K562 (cell line): ENCODE measurements at regions not wholly inside any gene's neighbourhood (a gene's known extent, or its start where the extent isn't known, plus 50 kb on each side); places are given as distances from the start of the nearest gene placed in this dataset.

Source experiments
- ATAC-seq: fragments of 200-7000 bp; cut with Tn5 transposase; 3 replicates; pipeline ENCODE4 v1.9.1; 2020; ENCODE audit warnings: moderate library complexity
- BruUV-seq: library from RNA; stranded (reverse); fragments of 400-500 nt; replicated peaks from 2 replicates; lab custom pipeline; 2021; lab: Mats Ljungman, UMichigan
- CTCF ChIA-PET: fragments of 300-600 bp; formaldehyde crosslinking; extraction: SDS; loops from one replicate; lab custom pipeline; 2021; ENCODE audit warnings: low intra/inter-chr PET ratio; lab: Yijun Ruan, JAX
- POLR2A ChIA-PET: fragments of 300-600, 350-650 bp; sonication (Branson Sonifier 250); formaldehyde crosslinking; extraction: SDS; loops from one replicate; lab custom pipeline; 2021; ENCODE audit warnings: antibody characterized with exemption, inconsistent platforms; lab: Yijun Ruan, JAX
- DNase-seq, 4 experiments: peaks; one replicate each; pipeline versions ENCODE4 v3.0.0 to v3.0.0-alpha.2; 2011 to 2018; ENCODE audit warnings: low spot score in 3 of 4, mixed read lengths in 3 of 4; ENCODE audit errors: extremely low read depth in 1 of 4
- FAIRE-seq: peaks from 2 replicates; lab custom pipeline; 2011; peaks lifted over from hg19 to GRCh38; lab: Jason Lieb, UNC
- H2AFZ ChIP-seq: 2 replicates; pipeline ENCODE4 v1.6.0; 2011; ENCODE audit warnings: low read depth, low read length, control low read depth, inconsistent platforms
- H3K27ac ChIP-seq: fragments of 200-600 bp; 3 replicates; pipeline ENCODE4 v1.8.0; 2011; ENCODE audit warnings: low read depth, mild to moderate bottlenecking, control low read depth, inconsistent platforms, low read length, moderate library complexity, mixed read lengths; ENCODE audit errors: extremely low read depth
- H3K27me3 ChIP-seq, 2 experiments: fragments of 300-600 bp in 1 of 2; 2 replicates in 1 of 2; 3 replicates in 1 of 2; pipeline versions ENCODE4 v1.6.0 to v1.8.0; 2011; ENCODE audit warnings: inconsistent platforms in 2 of 2, low read length in 2 of 2, mild to moderate bottlenecking in 1 of 2, mixed read lengths in 1 of 2, moderate library complexity in 1 of 2; ENCODE audit not compliant: control insufficient read depth in 2 of 2, insufficient read depth in 2 of 2
- H3K36me3 ChIP-seq: fragments of 300-600 bp; 3 replicates; pipeline ENCODE4 v1.8.0; 2011; ENCODE audit warnings: mild to moderate bottlenecking, low read length, inconsistent platforms; ENCODE audit not compliant: control insufficient read depth, insufficient read depth
- H3K4me1 ChIP-seq, 2 experiments: fragments of 200-600 bp in 1 of 2; replicated peaks in 1 of 2; 2 replicates in 1 of 2; 3 replicates in 1 of 2; pipeline versions ENCODE4 v1.5.1 to v1.8.0; 2011; ENCODE audit warnings: inconsistent platforms in 2 of 2, low read length in 2 of 2, mild to moderate bottlenecking in 1 of 2, mixed read lengths in 1 of 2, moderate library complexity in 1 of 2; ENCODE audit not compliant: control insufficient read depth in 2 of 2, insufficient read depth in 2 of 2
- H3K4me2 ChIP-seq: 2 replicates; pipeline ENCODE4 v1.6.1; 2011; ENCODE audit warnings: low read length, control low read depth, inconsistent platforms, mixed read lengths; ENCODE audit not compliant: insufficient read depth
- H3K4me3 ChIP-seq: fragments of 200-600 bp; sonication (generic), shearing (Covaris generic); 2 replicates; pipeline ENCODE4 v1.5.1; 2016; ENCODE audit warnings: control low read depth, inconsistent platforms
- H3K79me2 ChIP-seq: fragments of 200-600 bp; 3 replicates; pipeline ENCODE4 v1.8.0; 2011; ENCODE audit warnings: low read length, inconsistent platforms; ENCODE audit not compliant: control insufficient read depth, insufficient read depth
- H3K9ac ChIP-seq, 2 experiments: 2 replicates each; pipeline versions ENCODE4 v1.6.0 to v1.6.1; 2011; ENCODE audit warnings: low read depth in 2 of 2, low read length in 2 of 2, control low read depth in 1 of 2, inconsistent platforms in 1 of 2, mild to moderate bottlenecking in 1 of 2, mixed read lengths in 1 of 2; ENCODE audit not compliant: insufficient read depth in 1 of 2
- H3K9me1 ChIP-seq: one replicate; pipeline ENCODE4 v1.6.0; 2011; ENCODE audit warnings: inconsistent platforms, mild to moderate bottlenecking, low read length, moderate library complexity; ENCODE audit not compliant: control insufficient read depth, insufficient read depth
- H3K9me3 ChIP-seq: replicated peaks from 2 replicates; pipeline ENCODE4 v1.5.1; 2011; ENCODE audit warnings: low read depth, low read length, inconsistent platforms; ENCODE audit not compliant: control insufficient read depth, insufficient read depth
- H4K20me1 ChIP-seq: replicated peaks from 2 replicates; pipeline ENCODE4 v1.6.1; 2011; ENCODE audit warnings: low read length, inconsistent platforms, mixed read lengths; ENCODE audit not compliant: control insufficient read depth, insufficient read depth
- BRF1 ChIP-seq: IDR thresholded peaks from 3 replicates; pipeline ENCODE4 v1.6.1; 2011; ENCODE audit warnings: borderline replicate concordance, mild to moderate bottlenecking; ENCODE audit not compliant: insufficient read length; ENCODE audit errors: extremely low read depth
- CBFB ChIP-seq: sonication (generic); formaldehyde crosslinking; IDR thresholded peaks from 2 replicates; pipeline ENCODE4 v1.4.0; 2020; ENCODE audit warnings: mild to moderate bottlenecking, missing genetic modification reagents
- EZH2 ChIP-seq: IDR thresholded peaks from 2 replicates; pipeline ENCODE4 v1.6.1; 2012; ENCODE audit warnings: low read depth, mild to moderate bottlenecking, inconsistent platforms, low read length, borderline replicate concordance
- KHSRP ChIP-seq: fragments of 450-650 bp; IDR thresholded peaks from 2 replicates; pipeline ENCODE4 v1.6.1; 2017
- NELFE ChIP-seq: IDR thresholded peaks from 2 replicates; pipeline ENCODE4 v1.6.1; 2011; ENCODE audit warnings: mild to moderate bottlenecking; ENCODE audit not compliant: insufficient read depth, insufficient read length
- PHB ChIP-seq: fragments of 250-450 bp; sonication (Bioruptor Pico); IDR thresholded peaks from 2 replicates; pipeline ENCODE4 v1.5.0; 2021
- PHF8 ChIP-seq: fragments of 200-600 bp; sonication (generic); IDR thresholded peaks from 2 replicates; pipeline ENCODE4 v1.6.1; 2012; ENCODE audit warnings: mixed run types, mild to moderate bottlenecking, inconsistent platforms, low read length, moderate library complexity, borderline replicate concordance
- TAF9B ChIP-seq: fragments of 450-650 bp; IDR thresholded peaks from 2 replicates; pipeline ENCODE4 v1.6.1; 2018; ENCODE audit warnings: mild to moderate bottlenecking; ENCODE audit not compliant: partially characterized antibody
- TEAD1 ChIP-seq, 2 experiments: fragments of 450-650 bp in 1 of 2; sonication (generic) in 1 of 2; formaldehyde crosslinking; IDR thresholded peaks; 2 replicates each; pipeline versions ENCODE4 v1.4.0 to v1.8.0; 2020 to 2022; ENCODE audit warnings: mild to moderate bottlenecking in 2 of 2, missing genetic modification reagents in 1 of 2
- ZNF75A ChIP-seq: fragments of 450-650 bp; formaldehyde crosslinking; IDR thresholded peaks from 2 replicates; pipeline ENCODE4 v1.4.0; 2020; ENCODE audit warnings: mild to moderate bottlenecking
- WGBS: fragments of 100-300 bp; shearing (Covaris generic); methylation state at CpG from one replicate; pipeline ENCODE4 v1.1.6; 2016; ENCODE audit warnings: low coverage, mixed read lengths; ENCODE audit not compliant: insufficient coverage; ENCODE audit errors: missing lambda C conversion rate; 5-methylcytosine and 5-hydroxymethylcytosine counted together
- in situ Hi-C: fragments of 300-500 bp; cut with MboI; formaldehyde crosslinking; loops from 4 replicates; pipeline ENCODE4 v1.15.0; 2018; ENCODE audit warnings: inconsistent platforms, mixed read lengths
- intact Hi-C: fragments of 100-400 bp; cut with micrococcal nuclease; formaldehyde crosslinking; loops from 2 replicates; pipeline ENCODE4 v1.14.2; 2022
- TF ChIP-seq, protein P1 (sequence below): fragments of 250-450 bp; sonication (Bioruptor Pico); IDR thresholded peaks from 2 replicates; pipeline ENCODE4 v1.5.0; 2021
- TF ChIP-seq, protein P2 (sequence below): fragments of 250-450 bp; sonication (Bioruptor Pico); IDR thresholded peaks from 2 replicates; pipeline ENCODE4 v1.8.0; 2022; ENCODE audit warnings: moderate library complexity, mild to moderate bottlenecking, inconsistent platforms
- TF ChIP-seq, protein P3 (sequence below): IDR thresholded peaks from 2 replicates; pipeline ENCODE4 v1.6.1; 2011; ENCODE audit not compliant: insufficient read length; ENCODE audit errors: extremely low read depth
- TF ChIP-seq, protein P4 (sequence below): sonication (generic); formaldehyde crosslinking; IDR thresholded peaks from 2 replicates; pipeline ENCODE4 v1.8.1; 2022; ENCODE audit warnings: missing genetic modification reagents
- TF ChIP-seq, protein P5 (sequence below): fragments of 450-650 bp; IDR thresholded peaks from 2 replicates; pipeline ENCODE4 v1.6.1; 2017; ENCODE audit warnings: mild to moderate bottlenecking, moderate library complexity

DNA sequence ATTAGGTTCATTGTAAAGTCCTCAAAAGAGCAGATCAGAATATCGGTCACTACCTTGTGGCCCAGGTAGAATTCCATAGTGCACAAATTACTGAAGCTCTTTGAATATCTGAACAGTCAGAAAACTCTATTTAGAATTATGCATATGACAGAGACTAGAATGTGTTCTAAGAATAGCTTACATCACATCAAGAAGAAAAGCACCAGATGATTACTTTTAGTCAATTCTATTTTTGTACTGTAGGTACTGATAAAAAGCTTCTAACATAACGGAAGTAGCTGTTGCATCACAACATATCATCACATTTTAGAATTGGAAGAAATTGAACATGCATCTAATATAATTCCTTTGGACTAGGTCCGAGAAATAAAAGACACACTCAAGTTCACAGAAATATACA is 946.6 kb upstream of the ARRDC3 start:
- POLR2A ChIA-PET = no interaction called here

More for the DNA sequence above, 946.6 kb upstream of the ARRDC3 start:
- no peak for ATAC-seq
- no peak overlapping the region for H3K4me2 ChIP-seq
- no peak for DNase-seq
- in situ Hi-C loops (no loop called here), intact Hi-C loops (no loop called here)
- no TSS peak for BruUV-seq
- no peak overlapping the region for H3K27ac ChIP-seq
- H3K9me1 ChIP-seq = no peaks in the 10 kb centered on the region
- no peaks in the 10 kb centered on the region for H4K20me1 ChIP-seq
- 0% methylated on average over 3 of the region's 3 CpGs for WGBS
- CTCF ChIA-PET = no interaction called here
- no peaks in the 10 kb centered on the region for H3K36me3 ChIP-seq
- H3K4me1 ChIP-seq = no peaks in the 10 kb centered on the region
- no peaks in the 10 kb centered on the region; the same call in 1 of the 2 replicates for H3K9me3 ChIP-seq
- H3K27me3 ChIP-seq = no peaks in the 10 kb centered on the region
- no peaks in the 10 kb centered on the region for H3K79me2 ChIP-seq
- TF ChIP-seq, protein P1, sequence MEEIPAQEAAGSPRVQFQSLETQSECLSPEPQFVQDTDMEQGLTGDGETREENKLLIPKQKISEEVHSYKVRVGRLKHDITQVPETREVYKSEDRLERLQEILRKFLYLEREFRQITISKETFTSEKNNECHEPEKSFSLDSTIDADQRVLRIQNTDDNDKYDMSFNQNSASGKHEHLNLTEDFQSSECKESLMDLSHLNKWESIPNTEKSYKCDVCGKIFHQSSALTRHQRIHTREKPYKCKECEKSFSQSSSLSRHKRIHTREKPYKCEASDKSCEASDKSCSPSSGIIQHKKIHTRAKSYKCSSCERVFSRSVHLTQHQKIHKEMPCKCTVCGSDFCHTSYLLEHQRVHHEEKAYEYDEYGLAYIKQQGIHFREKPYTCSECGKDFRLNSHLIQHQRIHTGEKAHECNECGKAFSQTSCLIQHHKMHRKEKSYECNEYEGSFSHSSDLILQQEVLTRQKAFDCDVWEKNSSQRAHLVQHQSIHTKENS (CRISPR knock-in tag) = no peak
- TF ChIP-seq EZH2 (no peak), PHF8 (no peak), BRF1 (no peak), ZNF75A (no peak), CBFB (no peak), KHSRP (no peak), PHB (CRISPR knock-in tag) (no peak), NELFE (no peak), TEAD1 (CRISPR knock-in tag; IDR thresholded peaks at IDR 0.05) (no peak), TAF9B (no peak)
- TF ChIP-seq, protein P2, sequence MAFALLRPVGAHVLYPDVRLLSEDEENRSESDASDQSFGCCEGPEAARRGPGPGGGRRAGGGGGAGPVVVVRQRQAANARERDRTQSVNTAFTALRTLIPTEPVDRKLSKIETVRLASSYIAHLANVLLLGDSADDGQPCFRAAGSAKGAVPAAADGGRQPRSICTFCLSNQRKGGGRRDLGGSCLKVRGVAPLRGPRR (CRISPR knock-in tag) = no peak
- TF ChIP-seq, protein P3, sequence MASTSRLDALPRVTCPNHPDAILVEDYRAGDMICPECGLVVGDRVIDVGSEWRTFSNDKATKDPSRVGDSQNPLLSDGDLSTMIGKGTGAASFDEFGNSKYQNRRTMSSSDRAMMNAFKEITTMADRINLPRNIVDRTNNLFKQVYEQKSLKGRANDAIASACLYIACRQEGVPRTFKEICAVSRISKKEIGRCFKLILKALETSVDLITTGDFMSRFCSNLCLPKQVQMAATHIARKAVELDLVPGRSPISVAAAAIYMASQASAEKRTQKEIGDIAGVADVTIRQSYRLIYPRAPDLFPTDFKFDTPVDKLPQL = no peak
- TF ChIP-seq, protein P4, sequence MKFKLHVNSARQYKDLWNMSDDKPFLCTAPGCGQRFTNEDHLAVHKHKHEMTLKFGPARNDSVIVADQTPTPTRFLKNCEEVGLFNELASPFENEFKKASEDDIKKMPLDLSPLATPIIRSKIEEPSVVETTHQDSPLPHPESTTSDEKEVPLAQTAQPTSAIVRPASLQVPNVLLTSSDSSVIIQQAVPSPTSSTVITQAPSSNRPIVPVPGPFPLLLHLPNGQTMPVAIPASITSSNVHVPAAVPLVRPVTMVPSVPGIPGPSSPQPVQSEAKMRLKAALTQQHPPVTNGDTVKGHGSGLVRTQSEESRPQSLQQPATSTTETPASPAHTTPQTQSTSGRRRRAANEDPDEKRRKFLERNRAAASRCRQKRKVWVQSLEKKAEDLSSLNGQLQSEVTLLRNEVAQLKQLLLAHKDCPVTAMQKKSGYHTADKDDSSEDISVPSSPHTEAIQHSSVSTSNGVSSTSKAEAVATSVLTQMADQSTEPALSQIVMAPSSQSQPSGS (CRISPR knock-in tag) = no peak
- TF ChIP-seq, protein P5, sequence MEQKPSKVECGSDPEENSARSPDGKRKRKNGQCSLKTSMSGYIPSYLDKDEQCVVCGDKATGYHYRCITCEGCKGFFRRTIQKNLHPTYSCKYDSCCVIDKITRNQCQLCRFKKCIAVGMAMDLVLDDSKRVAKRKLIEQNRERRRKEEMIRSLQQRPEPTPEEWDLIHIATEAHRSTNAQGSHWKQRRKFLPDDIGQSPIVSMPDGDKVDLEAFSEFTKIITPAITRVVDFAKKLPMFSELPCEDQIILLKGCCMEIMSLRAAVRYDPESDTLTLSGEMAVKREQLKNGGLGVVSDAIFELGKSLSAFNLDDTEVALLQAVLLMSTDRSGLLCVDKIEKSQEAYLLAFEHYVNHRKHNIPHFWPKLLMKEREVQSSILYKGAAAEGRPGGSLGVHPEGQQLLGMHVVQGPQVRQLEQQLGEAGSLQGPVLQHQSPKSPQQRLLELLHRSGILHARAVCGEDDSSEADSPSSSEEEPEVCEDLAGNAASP = no peak
- H3K4me3 ChIP-seq = no peak overlapping the region
- H3K9ac ChIP-seq = no peak overlapping the region
- FAIRE-seq = no peak
- H2AFZ ChIP-seq = no peak overlapping the region
